Forelimb muscle (tissue), 1 donor: ENCODE measurements at regions not wholly inside any gene's neighbourhood (a gene's known extent, or its start where the extent isn't known, plus 50 kb on each side); places are given as distances from the start of the nearest gene placed in this dataset.

Experiments
- DNase-seq: peaks from one replicate; pipeline ENCODE4 v3.0.0-alpha.2; 2013; ENCODE audit warnings: low read depth

DNA sequence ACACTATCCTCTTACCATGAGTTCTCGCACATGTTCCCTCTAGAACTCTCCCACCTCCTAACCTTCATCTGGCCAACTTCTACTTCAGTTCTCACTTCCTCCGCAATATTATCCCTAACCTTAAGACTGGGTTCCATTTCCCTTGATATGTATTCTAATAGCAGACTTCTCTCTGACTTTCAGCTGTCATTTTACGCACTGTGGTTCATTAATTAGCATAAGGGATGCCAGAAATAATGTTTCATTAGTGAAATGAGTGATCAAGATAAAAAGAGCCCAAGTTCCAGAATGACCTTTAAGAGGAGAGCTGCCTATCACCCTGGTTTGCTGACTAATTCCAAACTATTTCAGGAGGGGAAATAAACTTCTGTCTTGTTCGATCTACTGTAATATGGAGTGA, 108.6 kb upstream of the CCDC150 start:
- no peak for DNase-seq

GRCh38 chr2:196533772-196534397, 105.6 kb upstream of the CCDC150 start:
- DNase-seq = no peak

GRCh38 chr2:196534495-196534894, 105.0 kb upstream of the CCDC150 start:
- no peak for DNase-seq

DNA sequence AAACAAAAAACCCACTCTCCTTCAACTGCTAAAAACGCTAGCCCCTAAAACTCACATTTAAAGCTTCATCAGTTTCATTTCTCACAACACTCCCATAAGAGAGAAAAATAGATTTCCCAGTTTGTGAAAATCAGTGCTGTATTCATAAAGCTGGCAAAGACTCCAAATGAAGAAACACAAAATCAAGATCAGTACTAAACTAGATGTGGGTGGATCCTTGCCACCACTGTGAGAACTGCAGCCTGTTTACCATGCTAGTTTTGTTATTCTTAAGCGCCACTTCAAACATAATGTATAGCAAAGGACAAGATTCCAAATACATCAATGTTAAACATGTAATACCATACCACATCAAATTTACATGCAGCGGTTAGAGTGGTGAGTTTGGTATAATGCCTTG, 104.5 kb upstream of the CCDC150 start:
- no peak for DNase-seq

DNA sequence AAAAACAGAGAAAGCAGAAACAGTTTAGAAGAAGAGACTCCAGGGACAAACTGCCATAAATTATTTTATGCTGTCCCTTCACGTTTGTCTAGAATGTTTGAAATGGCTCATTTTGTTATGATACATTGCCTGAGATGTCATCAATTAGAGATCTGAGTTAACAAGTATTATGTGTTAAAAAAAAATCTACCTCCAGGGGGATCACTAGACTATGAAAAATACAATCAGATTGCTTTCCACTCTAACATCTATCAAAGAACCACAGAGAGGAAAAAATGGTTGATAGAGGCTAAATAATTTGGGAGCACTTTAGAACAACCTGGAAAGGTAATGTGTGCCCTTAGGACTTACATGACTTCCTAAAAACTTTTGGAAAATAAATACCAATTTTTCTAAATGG, 103.8 kb upstream of the CCDC150 start:
- DNase-seq = no peak

DNA sequence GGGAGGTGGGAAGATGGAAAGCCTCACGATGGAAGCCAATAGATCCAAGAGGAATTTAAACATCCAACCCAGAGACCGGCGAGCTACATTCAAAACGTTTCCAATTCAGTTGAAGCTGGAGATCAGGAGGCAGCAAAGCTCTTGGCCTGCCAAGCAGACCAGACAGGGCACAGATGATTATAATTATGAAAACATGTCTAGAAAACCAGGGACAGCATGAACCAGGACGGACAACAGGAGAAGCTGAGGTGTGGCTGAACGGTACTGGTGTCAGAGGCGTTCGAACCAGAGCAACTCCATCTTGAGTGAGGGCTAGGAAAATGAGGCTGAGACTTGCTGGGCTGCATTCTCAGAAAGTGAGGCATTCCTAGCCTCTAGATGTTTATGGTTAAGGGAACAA, 102.2 kb upstream of the CCDC150 start:
- DNase-seq = no peak

DNA sequence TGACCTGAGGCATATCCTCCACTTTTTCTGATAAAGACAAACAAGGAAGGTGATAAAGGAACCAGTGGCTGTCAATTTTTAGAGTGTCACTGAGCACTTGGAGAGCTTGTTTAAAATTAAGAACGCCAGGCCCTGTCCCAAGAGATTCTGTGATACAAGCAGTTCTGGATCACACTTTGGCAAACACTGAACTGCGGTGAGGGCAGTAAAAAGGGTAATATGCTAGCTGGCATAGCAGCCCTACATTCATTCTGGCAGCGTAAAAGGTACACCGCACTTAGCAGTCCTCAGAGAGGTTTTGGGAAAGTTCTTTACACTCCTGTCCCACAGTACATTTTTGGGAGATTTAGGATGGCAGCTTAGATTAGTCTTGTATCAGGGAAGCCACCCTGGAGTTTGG, 101.3 kb upstream of the CCDC150 start:
- no peak for DNase-seq

DNA sequence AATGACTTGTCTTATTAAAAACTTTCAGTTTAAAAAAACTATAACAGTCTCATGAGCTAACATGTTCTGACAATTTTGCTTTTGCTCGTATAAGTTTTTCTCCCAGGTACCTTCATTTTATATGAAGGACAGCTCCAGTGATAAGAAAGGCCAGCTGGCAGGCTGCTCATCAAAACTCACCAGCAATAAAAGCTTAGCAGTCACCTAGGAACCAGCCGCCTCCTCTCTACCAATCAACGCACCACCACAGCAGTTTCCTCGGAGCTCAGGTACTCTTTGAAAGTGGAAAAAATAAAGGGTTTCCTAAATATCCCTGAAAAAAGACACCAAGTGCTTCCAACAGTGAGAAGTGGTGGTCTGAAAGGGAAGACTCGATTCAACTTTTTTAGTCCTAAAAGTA, 100.9 kb upstream of the CCDC150 start:
- DNase-seq = no peak

- no peak for DNase-seq
Measured at GRCh38 chr2:196544906-196545433, 94.5 kb upstream of the CCDC150 start.

DNA sequence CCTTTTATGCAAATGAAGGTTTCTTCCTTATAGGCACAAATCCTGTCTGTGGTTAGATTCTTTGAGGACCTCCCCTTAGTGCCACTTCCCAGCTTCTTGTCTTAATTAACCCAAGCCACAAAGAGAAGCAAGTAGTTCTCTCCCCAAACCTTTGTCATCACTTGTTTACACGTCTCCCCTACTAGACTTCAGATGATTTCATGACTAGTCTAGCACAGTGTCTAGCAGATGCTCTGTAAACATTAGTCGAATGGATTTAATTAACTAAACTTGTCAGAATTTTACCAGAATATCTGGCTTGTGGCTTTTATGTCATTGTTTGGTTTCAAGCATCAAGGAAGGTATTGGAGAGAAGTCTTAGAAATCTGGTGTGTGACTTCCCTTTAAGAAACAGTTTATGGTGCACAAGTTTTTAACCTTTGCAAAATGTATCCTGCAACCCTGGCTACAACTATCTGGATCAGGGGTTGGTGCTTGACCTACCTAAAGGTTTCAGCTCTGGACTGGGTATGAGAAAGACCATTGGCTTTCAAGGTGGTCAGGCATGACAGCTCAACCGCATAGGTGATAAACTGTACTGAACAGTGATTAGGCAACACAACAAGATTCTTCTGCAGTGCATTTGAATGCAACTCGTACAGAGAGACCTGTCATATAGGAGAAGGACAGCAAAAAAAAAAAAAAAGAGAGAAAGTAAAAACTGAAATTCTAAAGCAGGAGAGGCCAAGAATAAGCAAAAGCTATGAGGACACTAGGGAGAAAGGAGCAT, 93.2 kb upstream of the CCDC150 start:
- DNase-seq = no peak

- no peak for DNase-seq
Measured at GRCh38 chr2:196549052-196549451, 90.5 kb upstream of the CCDC150 start.

GRCh38 chr2:196551014-196551413, 88.5 kb upstream of the CCDC150 start:
- DNase-seq = peak; percentile 78

- DNase-seq = no peak
Measured at GRCh38 chr2:196555161-196555560, 84.4 kb upstream of the CCDC150 start.

DNA sequence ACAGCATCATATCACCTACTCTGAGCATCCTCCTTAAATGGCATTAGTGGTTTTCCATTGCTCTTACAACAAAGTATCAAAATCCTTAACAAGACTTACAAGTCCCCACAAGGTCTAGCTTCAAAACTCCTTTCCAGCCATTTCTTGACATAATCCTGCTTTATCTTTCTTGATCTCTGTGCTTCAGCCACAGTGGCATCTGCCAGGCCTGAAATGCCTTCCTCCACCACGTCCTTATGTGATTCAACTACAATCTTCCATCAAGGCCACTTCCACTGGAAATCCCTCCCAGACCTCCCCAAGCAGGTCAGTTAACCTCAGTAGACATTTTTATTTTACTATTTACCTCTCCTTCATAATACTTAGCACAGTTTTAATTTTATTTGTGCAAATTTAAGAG, 83.8 kb upstream of the CCDC150 start:
- no peak for DNase-seq

GRCh38 chr2:196558497-196558896, 81.0 kb upstream of the CCDC150 start:
- DNase-seq = no peak

- DNase-seq = no peak
Measured at GRCh38 chr2:196563876-196564275, 75.6 kb upstream of the CCDC150 start.

GRCh38 chr2:196565106-196565765, 74.3 kb upstream of the CCDC150 start:
- DNase-seq = no peak

DNA sequence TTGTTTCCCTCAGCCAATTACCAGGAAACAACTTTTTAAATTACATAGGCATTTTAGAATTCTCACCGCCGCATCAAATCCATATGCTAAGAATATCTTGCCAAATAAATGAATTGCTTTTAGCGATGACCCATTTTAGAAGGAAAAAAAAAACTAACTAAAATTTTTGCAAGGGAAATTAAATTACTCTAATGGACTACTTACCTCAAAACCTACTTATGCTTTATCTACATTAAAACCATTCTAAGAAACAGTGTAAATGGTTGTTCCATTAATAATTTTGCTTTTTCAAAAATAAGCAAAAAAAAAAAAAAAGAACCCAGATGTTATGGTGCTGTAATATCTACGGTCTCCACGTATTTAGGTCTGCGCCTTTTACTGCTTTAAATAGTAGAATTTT, 73.5 kb upstream of the CCDC150 start:
- no peak for DNase-seq

DNA sequence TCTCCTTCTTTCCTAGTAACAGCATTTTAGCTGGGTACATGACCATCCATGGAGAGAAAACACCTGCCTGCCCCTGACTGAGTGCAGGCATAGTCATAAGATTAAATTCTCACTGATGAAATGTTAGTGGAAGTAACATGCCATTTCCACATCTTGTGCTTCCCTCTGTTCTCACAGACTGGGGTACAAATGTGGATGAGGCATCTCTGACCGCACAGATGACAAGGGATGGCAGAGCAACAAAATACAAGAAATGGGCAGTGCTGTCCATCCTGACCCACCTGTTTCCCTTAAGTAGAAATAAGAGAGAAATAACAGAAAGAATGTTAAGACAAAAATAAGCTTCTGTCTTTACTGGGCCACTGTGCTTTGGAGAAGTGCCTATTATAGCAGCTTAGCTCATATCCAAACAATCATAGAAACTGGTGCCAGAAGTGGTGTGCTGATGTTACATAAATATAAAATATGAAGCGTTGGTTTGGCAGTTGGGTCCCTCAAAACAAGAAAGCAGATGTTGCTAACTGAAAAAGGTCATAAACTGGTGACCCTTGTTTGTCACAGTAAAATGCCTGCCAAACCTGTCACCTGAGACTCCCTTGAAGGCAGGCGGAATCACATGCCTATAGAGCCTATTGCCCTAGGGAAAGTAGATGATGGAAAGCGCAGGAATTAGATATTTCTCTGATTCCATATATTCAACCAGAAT, 72.4 kb upstream of the CCDC150 start:
- peak; percentile 78 for DNase-seq

GRCh38 chr2:196568506-196568905, 71.0 kb upstream of the CCDC150 start:
- DNase-seq = no peak

DNA sequence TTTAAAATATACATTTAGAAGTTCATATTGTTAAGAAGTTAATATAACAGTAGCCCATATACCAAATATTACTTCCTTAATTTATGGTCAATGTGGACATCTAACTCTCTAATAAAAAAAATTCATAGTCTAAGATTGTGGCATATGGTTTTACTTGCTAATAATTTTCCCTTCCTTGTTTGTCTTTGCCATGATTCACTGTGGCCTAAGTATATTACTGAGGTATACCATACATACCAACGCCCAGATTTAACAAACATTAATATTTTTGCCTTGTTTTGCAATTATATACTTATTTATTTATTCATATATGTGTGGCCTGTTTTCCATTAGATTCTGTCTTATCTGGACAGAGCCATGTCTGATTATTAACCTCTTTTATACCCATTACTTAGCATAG, 54.6 kb upstream of the CCDC150 start:
- no peak for DNase-seq

- DNase-seq = peak; percentile 48
Measured at GRCh38 chr2:196586511-196586991, 53.0 kb upstream of the CCDC150 start.
